ENCODE measurements at regions not wholly inside any gene's neighbourhood (a gene's known extent, or its start where the extent isn't known, plus 50 kb on each side); places are given as distances from the start of the nearest gene placed in this dataset.

GRCh38 chrX:9087271-9088040, 53.5 kb upstream of the FAM9B start:
- Histone ChIP-seq H3K36me3 (replicated peaks; ENCODE audit: control insufficient read depth, insufficient read depth, low read length) (no peaks in the 10 kb centered on the region), H3K27me3 (ENCODE audit: control insufficient read depth, insufficient read depth, low read length) (no peaks in the 10 kb centered on the region), H3K4me3 (ENCODE audit: insufficient read depth, low read depth, low read length) (no peak overlapping the region)
- DNase-seq: no peak

- DNase-seq: no peak
- Histone ChIP-seq H3K36me3 (replicated peaks; ENCODE audit: control insufficient read depth, insufficient read depth, low read length) (no peaks in the 10 kb centered on the region), H3K4me3 (ENCODE audit: insufficient read depth, low read depth, low read length) (no peak overlapping the region), H3K27me3 (ENCODE audit: control insufficient read depth, insufficient read depth, low read length) (no peaks in the 10 kb centered on the region)
Observed at GRCh38 chrX:9088896-9089295, 55.0 kb upstream of the FAM9B start.

GRCh38 chrX:9090766-9091165, 56.8 kb upstream of the FAM9B start:
- DNase-seq: no peak
- Histone ChIP-seq H3K27me3 (ENCODE audit: control insufficient read depth, insufficient read depth, low read length) (no peaks in the 10 kb centered on the region), H3K36me3 (replicated peaks; ENCODE audit: control insufficient read depth, insufficient read depth, low read length) (no peaks in the 10 kb centered on the region), H3K4me3 (ENCODE audit: insufficient read depth, low read depth, low read length) (no peak overlapping the region)

DNA sequence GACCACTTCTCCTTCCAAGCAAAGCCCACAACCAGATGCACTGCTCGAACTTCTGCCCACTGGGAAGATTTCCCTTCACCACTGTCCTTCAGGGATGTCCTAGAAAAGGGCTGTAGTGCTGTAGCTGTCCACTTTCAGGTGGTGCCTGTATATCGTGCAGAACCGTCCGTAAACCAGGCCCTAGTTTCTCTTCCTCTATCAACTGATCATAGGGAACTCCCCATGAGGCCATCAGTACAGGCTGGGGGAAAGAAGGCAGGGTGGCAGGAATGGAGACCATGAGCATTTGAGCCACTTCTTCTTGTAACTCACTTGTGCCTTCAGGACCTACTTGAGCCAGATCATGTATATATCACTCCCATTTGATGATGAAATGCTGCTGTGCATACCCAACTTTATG, 57.3 kb upstream of the FAM9B start:
- DNase-seq: no peak
- no peaks in the 10 kb centered on the region for H3K27me3 ChIP-seq (ENCODE audit: control insufficient read depth, insufficient read depth, low read length)
- H3K4me3 ChIP-seq (ENCODE audit: insufficient read depth, low read depth, low read length): no peak overlapping the region

DNA sequence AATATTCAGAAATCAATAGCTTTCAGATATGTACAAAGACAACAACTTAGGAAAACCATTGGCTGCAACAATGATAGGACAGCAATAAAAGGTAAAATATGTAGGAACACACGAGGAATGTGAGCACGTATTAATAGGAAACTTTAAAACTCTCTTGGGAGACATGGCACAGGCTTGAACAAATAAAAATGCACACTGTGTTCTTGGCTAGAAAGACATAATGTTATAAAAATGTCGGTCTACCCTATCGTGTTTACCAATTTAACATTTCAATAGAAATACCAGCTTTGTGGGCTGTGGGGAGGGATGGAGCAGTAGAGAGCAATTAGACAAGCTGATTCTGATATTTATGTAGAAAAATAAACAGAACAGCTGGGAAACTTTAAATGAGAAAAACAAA, 69.0 kb upstream of the FAM9B start:
- no peaks in the 10 kb centered on the region for H3K27me3 ChIP-seq (ENCODE audit: control insufficient read depth, insufficient read depth, low read length)
- no peak for DNase-seq
- H3K36me3 ChIP-seq (replicated peaks; ENCODE audit: control insufficient read depth, insufficient read depth, low read length): no peaks in the 10 kb centered on the region
- no peak overlapping the region for H3K4me3 ChIP-seq (ENCODE audit: insufficient read depth, low read depth, low read length)

More for the DNA sequence above, 57.3 kb upstream of the FAM9B start:
- no peaks in the 10 kb centered on the region for H3K36me3 ChIP-seq (replicated peaks; ENCODE audit: control insufficient read depth, insufficient read depth, low read length)

DNA sequence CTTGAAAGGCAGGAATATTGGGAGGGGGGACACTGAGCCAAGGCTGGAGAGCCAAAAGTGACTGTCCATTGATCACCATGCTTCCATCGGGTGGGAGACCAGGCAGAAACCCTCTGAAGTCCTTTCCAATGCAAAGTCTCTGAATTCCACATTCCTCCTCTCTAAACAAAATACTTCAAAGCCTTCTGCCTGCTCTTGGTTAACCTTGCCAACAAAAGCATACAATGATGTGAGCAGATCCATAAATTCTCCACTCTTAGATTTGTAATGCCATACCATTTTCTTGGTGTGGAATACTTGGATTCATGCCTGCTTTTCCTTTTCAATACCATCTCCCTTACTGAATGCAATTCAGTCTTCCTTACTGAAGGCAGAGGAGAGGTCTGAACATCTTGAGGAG, 74.1 kb upstream of the FAM9B start:
- DNase-seq: no peak
- H3K36me3 ChIP-seq (replicated peaks; ENCODE audit: control insufficient read depth, insufficient read depth, low read length): no peaks in the 10 kb centered on the region
- no peak overlapping the region for H3K4me3 ChIP-seq (ENCODE audit: insufficient read depth, low read depth, low read length)
- H3K27me3 ChIP-seq (ENCODE audit: control insufficient read depth, insufficient read depth, low read length): no peaks in the 10 kb centered on the region

- no peak for DNase-seq
- no peaks in the 10 kb centered on the region for H3K27me3 ChIP-seq (ENCODE audit: control insufficient read depth, insufficient read depth, low read length)
- no peak overlapping the region for H3K4me3 ChIP-seq (ENCODE audit: insufficient read depth, low read depth, low read length)
- H3K36me3 ChIP-seq (replicated peaks; ENCODE audit: control insufficient read depth, insufficient read depth, low read length): no peaks in the 10 kb centered on the region
Observed at GRCh38 chrX:9110808-9111207, 76.9 kb upstream of the FAM9B start.

GRCh38 chrX:9114245-9114644, 80.3 kb upstream of the FAM9B start:
- Histone ChIP-seq H3K4me3 (ENCODE audit: insufficient read depth, low read depth, low read length) (no peak overlapping the region), H3K36me3 (replicated peaks; ENCODE audit: control insufficient read depth, insufficient read depth, low read length) (no peaks in the 10 kb centered on the region), H3K27me3 (ENCODE audit: control insufficient read depth, insufficient read depth, low read length) (no peaks in the 10 kb centered on the region)
- no peak for DNase-seq

- no peak for DNase-seq
- Histone ChIP-seq H3K36me3 (replicated peaks; ENCODE audit: control insufficient read depth, insufficient read depth, low read length) (no peaks in the 10 kb centered on the region), H3K27me3 (ENCODE audit: control insufficient read depth, insufficient read depth, low read length) (no peaks in the 10 kb centered on the region), H3K4me3 (ENCODE audit: insufficient read depth, low read depth, low read length) (no peak overlapping the region)
Observed at GRCh38 chrX:9117851-9118250, 83.9 kb upstream of the FAM9B start.

DNA sequence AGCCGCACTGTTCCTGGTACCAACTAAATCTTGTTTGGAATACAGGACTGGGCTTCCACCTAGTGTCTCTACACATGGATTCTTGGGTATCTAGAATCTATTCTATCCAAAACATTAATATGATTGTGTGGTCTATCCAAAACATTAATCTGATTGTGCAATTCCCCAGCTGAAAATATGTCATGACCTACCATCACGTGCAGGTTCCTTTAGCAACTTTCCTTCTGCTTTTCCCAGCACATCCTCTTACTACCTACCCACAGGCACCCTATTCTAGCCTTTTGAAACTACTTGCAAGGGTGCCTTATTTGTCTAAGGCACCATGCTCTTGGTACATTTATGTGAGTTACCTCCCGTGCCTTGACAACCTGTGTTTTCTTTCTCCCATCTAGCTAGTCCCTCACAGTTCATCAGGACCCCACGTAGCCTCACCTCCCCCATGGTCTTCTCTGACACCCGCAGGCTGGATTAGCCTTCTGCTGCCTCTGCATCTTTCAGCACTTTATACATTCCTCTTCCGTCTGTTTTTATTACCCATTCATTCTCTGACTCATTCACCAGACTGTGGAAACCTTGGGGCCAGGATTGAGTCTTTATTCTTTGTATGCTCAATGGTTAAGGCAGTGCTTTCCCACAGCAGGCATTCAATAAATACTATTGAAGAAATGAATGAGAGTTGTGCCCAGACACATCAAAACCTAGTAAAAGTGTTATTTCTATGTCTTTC, 88.8 kb upstream of the FAM9B start:
- Histone ChIP-seq H3K27me3 (ENCODE audit: control insufficient read depth, insufficient read depth, low read length) (no peaks in the 10 kb centered on the region), H3K4me3 (ENCODE audit: insufficient read depth, low read depth, low read length) (no peak overlapping the region), H3K36me3 (replicated peaks; ENCODE audit: control insufficient read depth, insufficient read depth, low read length) (no peaks in the 10 kb centered on the region)
- no peak for DNase-seq

DNA sequence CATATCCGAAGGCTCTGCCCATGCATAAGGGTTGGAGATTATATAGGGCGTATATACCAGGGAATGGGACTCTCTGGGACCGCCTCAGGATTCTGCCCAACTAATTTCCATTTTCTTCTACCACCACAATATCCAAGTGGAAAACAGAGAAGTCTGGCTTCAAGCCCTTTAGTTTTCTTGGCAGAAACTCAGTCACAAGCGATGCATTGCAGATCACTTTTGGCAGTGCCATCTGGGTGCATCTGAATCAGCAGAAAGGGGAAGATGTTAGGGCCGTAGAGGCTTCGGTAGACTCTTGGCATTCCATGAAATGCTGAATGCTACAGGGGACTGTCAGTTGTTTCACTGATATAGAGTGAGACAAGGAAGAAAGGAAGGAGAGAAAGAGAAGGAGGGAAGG, 94.1 kb upstream of the FAM9B start:
- DNase-seq: no peak
- Histone ChIP-seq H3K4me3 (ENCODE audit: insufficient read depth, low read depth, low read length) (no peak overlapping the region), H3K36me3 (replicated peaks; ENCODE audit: control insufficient read depth, insufficient read depth, low read length) (no peaks in the 10 kb centered on the region), H3K27me3 (ENCODE audit: control insufficient read depth, insufficient read depth, low read length) (no peaks in the 10 kb centered on the region)

DNA sequence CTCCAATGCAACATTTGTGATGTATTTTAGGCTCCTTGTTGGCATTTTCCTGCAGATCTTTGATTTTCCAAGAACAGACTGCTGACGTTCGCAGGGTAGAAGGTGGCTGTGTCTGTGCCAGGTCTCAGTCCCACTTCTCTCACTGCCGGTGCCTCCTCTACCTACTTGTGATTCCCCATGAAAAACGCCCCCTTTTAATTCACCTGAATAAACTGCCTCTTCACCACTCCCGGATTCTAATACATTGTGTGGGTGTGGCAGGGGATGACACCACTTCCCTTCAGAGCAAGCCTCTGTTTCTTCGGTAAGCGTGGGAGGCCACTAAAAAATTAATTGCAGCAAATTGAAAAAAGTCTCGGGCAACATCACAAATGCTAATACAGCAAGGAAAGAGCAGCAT, 96.1 kb upstream of the FAM9B start:
- Histone ChIP-seq H3K4me3 (ENCODE audit: insufficient read depth, low read depth, low read length) (no peak overlapping the region), H3K36me3 (replicated peaks; ENCODE audit: control insufficient read depth, insufficient read depth, low read length) (no peaks in the 10 kb centered on the region), H3K27me3 (ENCODE audit: control insufficient read depth, insufficient read depth, low read length) (no peaks in the 10 kb centered on the region)
- no peak for DNase-seq

DNA sequence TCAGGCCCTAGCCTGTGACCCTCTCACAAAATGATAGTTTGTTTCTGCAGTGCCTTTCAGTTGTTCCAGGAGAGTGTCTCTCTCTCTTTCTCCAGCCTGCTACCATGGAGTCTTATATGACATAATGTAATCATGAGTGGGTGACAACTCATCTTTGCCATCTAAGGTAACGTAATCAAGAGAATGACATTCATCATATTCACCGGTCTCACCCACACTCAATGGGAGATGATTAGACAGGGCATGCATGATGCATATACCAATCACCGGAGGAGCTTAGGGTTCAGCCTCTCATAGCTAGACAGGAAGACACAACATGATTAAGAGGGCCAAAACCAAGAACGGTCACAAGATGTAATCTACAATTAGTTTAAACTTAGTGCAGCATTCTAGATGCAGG, 97.1 kb upstream of the FAM9B start:
- DNase-seq: no peak
- no peaks in the 10 kb centered on the region for H3K27me3 ChIP-seq (ENCODE audit: control insufficient read depth, insufficient read depth, low read length)
- H3K36me3 ChIP-seq (replicated peaks; ENCODE audit: control insufficient read depth, insufficient read depth, low read length): no peaks in the 10 kb centered on the region
- H3K4me3 ChIP-seq (ENCODE audit: insufficient read depth, low read depth, low read length): no peak overlapping the region

DNA sequence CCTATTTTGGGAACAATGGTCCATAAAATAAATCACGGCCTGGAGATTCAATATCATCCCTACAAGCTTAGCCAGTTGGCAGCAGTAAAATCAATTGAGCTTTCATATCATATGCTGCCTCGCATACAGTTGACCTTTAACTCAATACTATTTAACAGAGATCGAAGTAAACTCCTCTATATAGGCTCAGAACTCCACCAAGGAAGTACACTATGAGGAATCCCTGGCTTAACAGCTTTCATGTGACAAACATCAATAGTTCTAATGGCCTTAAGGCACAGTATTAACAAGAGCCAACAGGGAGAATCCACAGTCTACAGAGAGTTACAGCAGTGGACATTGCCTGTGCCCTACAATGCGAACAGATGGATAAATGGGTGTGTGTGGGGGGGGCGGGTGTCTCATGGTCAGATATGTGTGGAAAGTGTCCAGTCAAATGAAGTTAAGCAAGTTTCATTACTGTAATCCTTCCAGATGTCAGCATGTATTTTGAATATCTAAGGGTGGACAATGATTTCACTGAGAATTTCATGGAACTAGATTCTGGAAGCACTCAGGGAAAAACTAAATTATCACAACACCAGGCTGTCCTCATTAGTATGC, 98.2 kb upstream of the FAM9B start:
- H3K4me3 ChIP-seq (ENCODE audit: insufficient read depth, low read depth, low read length): no peak overlapping the region
- no peak for DNase-seq
- H3K36me3 ChIP-seq (replicated peaks; ENCODE audit: control insufficient read depth, insufficient read depth, low read length): no peaks in the 10 kb centered on the region
- H3K27me3 ChIP-seq (ENCODE audit: control insufficient read depth, insufficient read depth, low read length): no peaks in the 10 kb centered on the region

DNA sequence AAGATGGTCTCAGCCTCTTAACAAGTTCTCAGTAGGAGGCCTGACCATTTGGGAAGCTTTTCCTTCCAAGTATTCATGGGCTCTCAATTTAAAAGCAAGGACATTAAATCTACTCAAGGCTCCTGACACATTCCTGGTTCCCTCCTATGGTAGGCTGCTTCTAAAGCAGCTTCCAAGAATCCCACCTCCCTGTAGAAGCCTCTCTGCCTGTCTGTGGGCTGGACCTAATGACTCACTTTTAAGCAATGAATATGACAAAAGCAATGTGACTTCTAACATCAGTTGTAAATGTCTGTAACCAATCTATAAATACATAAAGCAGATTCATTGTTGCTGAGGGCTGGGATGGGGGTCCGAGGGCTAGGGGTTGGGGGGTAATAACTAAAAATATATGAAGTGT, 99.5 kb upstream of the FAM9B start:
- Histone ChIP-seq H3K4me3 (ENCODE audit: insufficient read depth, low read depth, low read length) (no peak overlapping the region), H3K36me3 (replicated peaks; ENCODE audit: control insufficient read depth, insufficient read depth, low read length) (no peaks in the 10 kb centered on the region), H3K27me3 (ENCODE audit: control insufficient read depth, insufficient read depth, low read length) (no peaks in the 10 kb centered on the region)
- DNase-seq: no peak

Measured in H7 (cell line).